ENCODE measurements at regions not wholly inside any gene's neighbourhood (a gene's known extent, or its start where the extent isn't known, plus 50 kb on each side); places are given as distances from the start of the nearest gene placed in this dataset.
A peak's percentile ranks its signal among the peaks of the same experiment; 100 is the strongest.

DNA sequence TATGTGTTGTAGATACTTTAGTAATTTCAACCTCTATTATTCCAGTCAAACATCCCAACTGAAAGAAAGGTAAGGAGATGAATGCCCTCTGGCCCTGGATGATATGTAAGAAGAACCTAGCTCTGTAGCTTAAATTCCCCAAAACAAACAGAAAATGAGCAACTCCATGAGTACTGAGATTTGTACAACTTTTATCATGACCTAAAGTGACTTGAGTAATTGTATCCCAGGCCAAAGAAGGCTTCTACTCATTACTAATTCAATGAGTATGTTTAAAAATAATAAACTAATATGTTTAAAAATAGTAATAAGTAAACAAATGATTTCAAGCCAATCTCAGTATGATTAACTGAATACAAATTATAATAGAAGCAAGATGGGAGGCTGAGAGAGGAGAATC, 414.0 kb upstream of the ACTBL2 start:
- no peak for DNase-seq (ENCODE audit: low read depth)
- TF ChIP-seq, protein P1, sequence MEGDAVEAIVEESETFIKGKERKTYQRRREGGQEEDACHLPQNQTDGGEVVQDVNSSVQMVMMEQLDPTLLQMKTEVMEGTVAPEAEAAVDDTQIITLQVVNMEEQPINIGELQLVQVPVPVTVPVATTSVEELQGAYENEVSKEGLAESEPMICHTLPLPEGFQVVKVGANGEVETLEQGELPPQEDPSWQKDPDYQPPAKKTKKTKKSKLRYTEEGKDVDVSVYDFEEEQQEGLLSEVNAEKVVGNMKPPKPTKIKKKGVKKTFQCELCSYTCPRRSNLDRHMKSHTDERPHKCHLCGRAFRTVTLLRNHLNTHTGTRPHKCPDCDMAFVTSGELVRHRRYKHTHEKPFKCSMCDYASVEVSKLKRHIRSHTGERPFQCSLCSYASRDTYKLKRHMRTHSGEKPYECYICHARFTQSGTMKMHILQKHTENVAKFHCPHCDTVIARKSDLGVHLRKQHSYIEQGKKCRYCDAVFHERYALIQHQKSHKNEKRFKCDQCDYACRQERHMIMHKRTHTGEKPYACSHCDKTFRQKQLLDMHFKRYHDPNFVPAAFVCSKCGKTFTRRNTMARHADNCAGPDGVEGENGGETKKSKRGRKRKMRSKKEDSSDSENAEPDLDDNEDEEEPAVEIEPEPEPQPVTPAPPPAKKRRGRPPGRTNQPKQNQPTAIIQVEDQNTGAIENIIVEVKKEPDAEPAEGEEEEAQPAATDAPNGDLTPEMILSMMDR (IDR thresholded peaks at IDR 0.05; ENCODE audit: low read length, missing control alignments), result no peak
- H3K4me3 ChIP-seq (replicated peaks; ENCODE audit: low read depth, low read length), result no peak overlapping the region

DNA sequence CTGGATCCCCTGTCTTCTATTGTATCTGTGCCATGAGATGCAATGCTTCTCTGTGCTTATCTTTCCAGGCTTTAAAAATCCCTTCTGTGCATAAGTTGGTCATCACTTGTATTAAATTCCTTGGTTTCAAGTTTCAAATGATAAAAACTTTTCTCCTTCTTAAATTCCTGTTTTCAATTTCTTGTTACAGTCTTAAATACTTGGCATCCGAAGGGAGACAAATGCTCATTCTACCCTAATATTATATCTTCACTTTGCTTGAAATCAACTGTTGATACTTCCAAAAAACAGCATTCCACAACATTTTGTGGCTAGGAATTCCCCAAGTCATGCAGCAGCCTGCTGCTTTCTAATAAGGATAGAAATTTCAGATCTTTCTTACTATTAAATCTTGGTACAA, 413.2 kb upstream of the ACTBL2 start:
- peak; percentile 21 for DNase-seq (ENCODE audit: low read depth)
- no peak overlapping the region for H3K4me3 ChIP-seq (replicated peaks; ENCODE audit: low read depth, low read length)
- TF ChIP-seq, protein P1 (IDR thresholded peaks at IDR 0.05; ENCODE audit: low read length, missing control alignments), result no peak

DNA sequence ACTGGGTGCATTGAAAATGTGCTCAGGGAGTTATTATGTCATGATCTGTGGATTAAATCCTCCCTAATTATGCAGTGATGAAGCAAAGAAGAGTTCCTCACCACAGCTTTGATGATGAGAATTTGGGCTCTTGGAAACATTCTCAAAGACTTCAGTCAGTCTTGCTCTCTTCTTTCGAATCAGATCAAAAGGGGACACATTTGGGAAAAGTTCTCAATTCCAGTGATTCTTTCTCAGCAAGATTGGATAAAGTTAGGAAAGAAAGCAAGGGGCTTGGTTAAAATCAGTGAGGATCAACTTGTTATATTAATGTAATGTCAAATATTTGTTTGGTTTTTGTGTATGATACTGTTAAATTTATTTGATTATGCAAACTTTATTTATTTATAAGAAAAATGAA, 411.3 kb upstream of the ACTBL2 start:
- TF ChIP-seq, protein P1 (IDR thresholded peaks at IDR 0.05; ENCODE audit: low read length, missing control alignments), result no peak
- no peak overlapping the region for H3K4me3 ChIP-seq (replicated peaks; ENCODE audit: low read depth, low read length)
- no peak for DNase-seq (ENCODE audit: low read depth)

DNA sequence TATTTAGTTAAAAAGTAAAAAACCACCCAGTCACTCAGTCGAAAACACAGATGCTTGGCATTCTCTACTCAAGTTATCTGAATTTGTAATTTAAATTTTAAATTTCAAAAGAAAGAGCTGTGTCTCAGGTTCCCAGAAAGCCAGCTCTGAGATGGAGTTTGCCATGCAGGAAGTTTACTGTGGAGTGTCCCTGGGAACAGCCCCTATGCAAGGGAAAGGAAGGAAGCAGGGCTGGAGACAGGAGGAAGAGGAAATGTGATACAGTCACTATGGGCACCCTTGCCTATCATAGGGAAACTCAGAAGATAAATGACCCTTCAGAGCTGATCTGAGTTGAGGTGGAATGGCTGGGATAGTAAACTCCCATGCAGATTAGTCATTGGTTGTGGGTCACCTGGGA, 408.8 kb upstream of the ACTBL2 start:
- DNase-seq (ENCODE audit: low read depth), result no peak
- TF ChIP-seq, protein P1 (IDR thresholded peaks at IDR 0.05; ENCODE audit: low read length, missing control alignments), result no peak
- H3K4me3 ChIP-seq (replicated peaks; ENCODE audit: low read depth, low read length), result no peak overlapping the region

DNA sequence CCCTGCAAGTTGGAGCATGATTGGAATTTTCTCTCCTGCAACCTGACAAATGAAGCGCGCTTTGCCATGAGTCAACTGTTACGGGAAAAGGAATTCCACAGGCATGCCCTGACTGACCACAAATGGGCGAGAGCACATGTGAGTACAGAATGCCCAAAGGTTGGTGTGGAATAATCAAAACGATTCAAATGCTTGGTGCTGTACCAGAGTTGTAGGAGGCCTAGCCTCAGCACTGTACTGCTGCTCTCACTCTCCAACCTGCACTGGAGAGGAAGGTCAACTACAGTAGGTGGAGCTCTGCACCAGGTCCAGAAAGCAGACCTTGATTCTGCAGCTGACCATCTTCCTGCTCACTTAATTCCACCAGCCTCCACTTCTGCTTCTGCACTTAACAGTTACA, 406.9 kb upstream of the ACTBL2 start:
- peak; percentile 68 for DNase-seq (ENCODE audit: low read depth)
- no peak overlapping the region for H3K4me3 ChIP-seq (replicated peaks; ENCODE audit: low read depth, low read length)
- TF ChIP-seq, protein P1 (IDR thresholded peaks at IDR 0.05; ENCODE audit: low read length, missing control alignments), result peak; percentile 43

DNA sequence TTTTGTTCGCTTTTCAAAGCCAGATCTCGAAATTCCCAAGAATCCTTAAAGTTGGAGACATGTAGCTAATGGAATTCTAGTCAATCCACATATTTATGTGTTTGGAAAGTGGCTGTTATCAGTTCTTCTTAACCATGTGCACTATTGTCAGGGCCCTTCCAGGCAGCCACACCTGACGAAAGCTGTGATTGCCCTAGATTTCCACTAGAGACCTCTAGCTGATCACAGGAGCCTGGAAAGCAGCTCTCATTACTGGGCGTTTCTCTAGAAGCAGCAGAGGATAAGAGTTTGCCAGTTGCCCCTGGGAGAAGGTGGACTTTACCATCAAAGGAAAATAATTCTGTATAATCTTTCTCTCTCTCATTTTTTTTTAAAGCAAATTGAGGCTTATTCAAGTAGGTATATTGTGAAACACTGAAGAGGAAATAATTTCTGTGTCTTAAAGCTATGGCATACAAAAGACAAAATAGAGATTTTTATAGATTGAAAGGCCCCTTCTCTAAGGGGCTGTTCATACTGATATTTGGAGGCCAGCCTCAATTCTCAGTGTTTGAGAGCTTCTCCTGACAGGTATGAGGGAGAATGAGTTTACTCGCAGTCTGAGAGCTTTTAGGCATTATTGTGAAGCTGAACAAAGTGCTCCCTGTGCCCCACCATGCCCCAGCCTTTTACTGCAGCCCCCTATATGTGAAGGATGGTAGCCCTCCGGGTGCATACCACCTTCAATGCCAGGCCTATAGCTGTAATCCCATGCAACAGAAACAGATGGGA, 405.4 kb upstream of the ACTBL2 start:
- TF ChIP-seq, protein P1 (IDR thresholded peaks at IDR 0.05; ENCODE audit: low read length, missing control alignments), result peak; percentile 72
- peak; percentile 77 for DNase-seq (ENCODE audit: low read depth)
- H3K4me3 ChIP-seq (replicated peaks; ENCODE audit: low read depth, low read length), result no peak overlapping the region
